Keratinocyte (primary cell): ENCODE measurements at regions not wholly inside any gene's neighbourhood (a gene's known extent, or its start where the extent isn't known, plus 50 kb on each side); places are given as distances from the start of the nearest gene placed in this dataset.

ENCODE experiments used
- DNase-seq: peaks from one replicate; pipeline ENCODE4 v3.0.0-alpha.2; 2011; ENCODE audit warnings: low read depth, missing footprints, low spot score
- FAIRE-seq: peaks from 2 replicates; lab custom pipeline; 2011; peaks lifted over from hg19 to GRCh38; lab: Jason Lieb, UNC
- H2AFZ ChIP-seq: 2 replicates; pipeline ENCODE4 v1.6.0; 2012; ENCODE audit warnings: low read length, control low read depth, inconsistent platforms; ENCODE audit not compliant: control insufficient read depth
- H3K27ac ChIP-seq: 2 replicates; pipeline ENCODE4 v1.5.1; 2011; ENCODE audit warnings: low read length; ENCODE audit not compliant: control insufficient read depth, insufficient read depth
- H3K27me3 ChIP-seq: 3 replicates; pipeline ENCODE4 v1.6.0; 2011; ENCODE audit warnings: low read length; ENCODE audit not compliant: control insufficient read depth, insufficient read depth; ENCODE audit errors: extremely low read depth
- H3K36me3 ChIP-seq, 2 experiments: 2 replicates in 1 of 2; 3 replicates in 1 of 2; pipeline ENCODE4 v1.5.1; 2011; ENCODE audit warnings: low read length in 2 of 2, mild to moderate bottlenecking in 1 of 2; ENCODE audit not compliant: control insufficient read depth in 2 of 2, insufficient read depth in 2 of 2; ENCODE audit errors: extremely low read depth in 1 of 2
- H3K4me1 ChIP-seq: 3 replicates; pipeline ENCODE4 v1.5.1; 2011; ENCODE audit warnings: low read length; ENCODE audit not compliant: control insufficient read depth, insufficient read depth; ENCODE audit errors: extremely low read depth
- H3K4me2 ChIP-seq: 3 replicates; pipeline ENCODE4 v1.6.0; 2011; ENCODE audit warnings: low read depth, low read length; ENCODE audit not compliant: control insufficient read depth, insufficient read depth; ENCODE audit errors: extremely low read depth
- H3K4me3 ChIP-seq, 3 experiments: fragments of 200-600 bp in 1 of 3; sonication (generic) in 1 of 3; 2 replicates in 2 of 3; 3 replicates in 1 of 3; pipeline ENCODE4 v1.5.1; 2011 to 2016; ENCODE audit warnings: low read length in 3 of 3, mild to moderate bottlenecking in 3 of 3, control low read depth in 2 of 3, inconsistent platforms in 1 of 3, low read depth in 1 of 3, mixed read lengths in 1 of 3, mixed run types in 1 of 3, moderate library complexity in 1 of 3; ENCODE audit not compliant: control insufficient read depth in 2 of 3, insufficient read depth in 2 of 3; ENCODE audit errors: extremely low read depth in 1 of 3
- H3K79me2 ChIP-seq: 2 replicates; pipeline ENCODE4 v1.6.0; 2012; ENCODE audit warnings: low read length; ENCODE audit not compliant: control insufficient read depth, insufficient read depth
- H3K9ac ChIP-seq: 3 replicates; pipeline ENCODE4 v1.6.0; 2011; ENCODE audit warnings: low read length; ENCODE audit not compliant: control insufficient read depth, insufficient read depth; ENCODE audit errors: extremely low read depth
- H3K9me1 ChIP-seq: 3 replicates; pipeline ENCODE4 v1.6.0; 2011; ENCODE audit warnings: low read length; ENCODE audit not compliant: control insufficient read depth, insufficient read depth; ENCODE audit errors: extremely low read depth
- H3K9me3 ChIP-seq: 2 replicates; pipeline ENCODE4 v1.5.1; 2012; ENCODE audit warnings: low read depth, low read length; ENCODE audit not compliant: control insufficient read depth
- H4K20me1 ChIP-seq: 3 replicates; pipeline ENCODE4 v1.6.0; 2011; ENCODE audit warnings: low read length; ENCODE audit not compliant: control insufficient read depth, insufficient read depth; ENCODE audit errors: extremely low read depth
- EZH2 ChIP-seq: IDR thresholded peaks from one replicate; pipeline ENCODE4 v1.6.1; 2012; ENCODE audit warnings: inconsistent platforms, mild to moderate bottlenecking, low read length, moderate library complexity
- dilution Hi-C: fragments of 300-500 bp; cut with MboI; formaldehyde crosslinking; loops from one replicate; pipeline ENCODE4 v1.7.0; 2020; ENCODE audit warnings: low sequenced_read_pairs; ENCODE audit not compliant: extremely low pct_ligation_motif_present
- TF ChIP-seq, protein P1 (sequence below), 3 experiments: IDR thresholded peaks in 1 of 3; conservative IDR thresholded peaks in 1 of 3; optimal IDR thresholded peaks in 1 of 3; 2 replicates in 2 of 3; 3 replicates in 1 of 3; pipeline versions ENCODE3 to v1.5.1; 2011; ENCODE audit warnings: low read length in 3 of 3, mild to moderate bottlenecking in 3 of 3, moderate library complexity in 2 of 3, control low read depth in 1 of 3, inconsistent platforms in 1 of 3; ENCODE audit not compliant: insufficient read depth in 2 of 3; ENCODE audit errors: extremely low read depth in 1 of 3

DNA sequence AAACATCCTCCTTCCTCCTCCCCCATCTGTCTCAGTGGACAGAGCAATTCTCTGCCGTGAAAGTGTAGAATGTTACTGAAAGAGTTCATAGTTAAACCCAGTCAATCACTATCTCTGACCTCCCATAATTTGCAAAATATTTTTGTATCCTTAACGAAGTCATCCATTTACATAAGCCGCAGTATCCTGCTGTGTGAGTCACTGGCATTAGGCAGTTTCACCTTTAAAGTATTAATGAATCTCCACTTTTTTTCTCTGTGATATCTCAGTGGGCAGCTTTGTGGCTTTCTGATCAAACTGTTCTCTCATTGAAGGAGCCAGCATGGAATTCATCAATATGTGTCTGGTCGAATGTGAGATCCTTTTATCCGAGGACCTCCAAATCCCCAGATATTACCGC is 678.6 kb upstream of the TENM3 start:
- Histone ChIP-seq H3K36me3 (no peaks in the 10 kb centered on the region), H3K27me3 (no peaks in the 10 kb centered on the region), H3K9me3 (no peaks in the 10 kb centered on the region), H3K79me2 (no peaks in the 10 kb centered on the region), H2AFZ (no peak overlapping the region), H4K20me1 (no peaks in the 10 kb centered on the region), H3K9me1 (no peaks in the 10 kb centered on the region), H3K4me3 (no peak overlapping the region), H3K4me1 (peaks cover 2% of the 10 kb centered on the region), H3K9ac (no peak overlapping the region), H3K4me2 (no peak overlapping the region), H3K27ac (no peak overlapping the region)
- TF ChIP-seq, protein P1, sequence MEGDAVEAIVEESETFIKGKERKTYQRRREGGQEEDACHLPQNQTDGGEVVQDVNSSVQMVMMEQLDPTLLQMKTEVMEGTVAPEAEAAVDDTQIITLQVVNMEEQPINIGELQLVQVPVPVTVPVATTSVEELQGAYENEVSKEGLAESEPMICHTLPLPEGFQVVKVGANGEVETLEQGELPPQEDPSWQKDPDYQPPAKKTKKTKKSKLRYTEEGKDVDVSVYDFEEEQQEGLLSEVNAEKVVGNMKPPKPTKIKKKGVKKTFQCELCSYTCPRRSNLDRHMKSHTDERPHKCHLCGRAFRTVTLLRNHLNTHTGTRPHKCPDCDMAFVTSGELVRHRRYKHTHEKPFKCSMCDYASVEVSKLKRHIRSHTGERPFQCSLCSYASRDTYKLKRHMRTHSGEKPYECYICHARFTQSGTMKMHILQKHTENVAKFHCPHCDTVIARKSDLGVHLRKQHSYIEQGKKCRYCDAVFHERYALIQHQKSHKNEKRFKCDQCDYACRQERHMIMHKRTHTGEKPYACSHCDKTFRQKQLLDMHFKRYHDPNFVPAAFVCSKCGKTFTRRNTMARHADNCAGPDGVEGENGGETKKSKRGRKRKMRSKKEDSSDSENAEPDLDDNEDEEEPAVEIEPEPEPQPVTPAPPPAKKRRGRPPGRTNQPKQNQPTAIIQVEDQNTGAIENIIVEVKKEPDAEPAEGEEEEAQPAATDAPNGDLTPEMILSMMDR (optimal IDR thresholded peaks at IDR 0.05 in 1 of 3, IDR thresholded peaks at IDR 0.05 in 1 of 3, conservative IDR thresholded peaks at IDR 0.05 in 1 of 3; ENCODE audit: extremely low read depth in 1 of 3, insufficient read depth in 2 of 3, low read length in 3 of 3), result no peak
- no peak for TF ChIP-seq EZH2
- DNase-seq (no peak), FAIRE-seq (no peak)
- dilution Hi-C loops, result no loop called here

DNA sequence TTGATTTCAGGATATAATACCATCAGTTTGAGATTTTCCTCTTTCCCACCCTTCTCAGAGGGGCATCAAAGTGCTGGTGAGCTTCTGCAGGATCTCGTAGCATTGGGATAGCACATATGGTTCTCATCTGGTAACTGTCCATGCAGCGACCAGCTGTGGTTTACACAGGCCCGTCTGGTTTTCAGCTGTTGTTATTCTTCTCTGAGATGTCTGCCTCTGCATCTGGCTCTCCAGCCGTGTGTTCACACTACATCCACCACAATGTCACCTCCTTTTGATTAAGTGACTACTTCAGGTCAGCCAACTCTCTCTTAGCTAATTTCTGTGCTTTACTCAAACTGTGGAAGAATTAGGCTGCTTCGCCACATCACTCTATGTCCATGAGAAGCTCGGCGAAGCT is 676.7 kb upstream of the TENM3 start:
- no peak overlapping the region for H3K9ac ChIP-seq
- DNase-seq (no peak), FAIRE-seq (no peak)
- H3K9me3 ChIP-seq, result no peaks in the 10 kb centered on the region
- no peaks in the 10 kb centered on the region for H3K9me1 ChIP-seq
- H3K36me3 ChIP-seq, result no peaks in the 10 kb centered on the region
- no peak overlapping the region for H2AFZ ChIP-seq
- H3K4me1 ChIP-seq, result no peaks in the 10 kb centered on the region
- H3K4me3 ChIP-seq, result no peak overlapping the region
- H3K27me3 ChIP-seq, result no peaks in the 10 kb centered on the region
- H4K20me1 ChIP-seq, result no peaks in the 10 kb centered on the region
- dilution Hi-C loops, result no loop called here
- no peaks in the 10 kb centered on the region for H3K79me2 ChIP-seq
- H3K4me2 ChIP-seq, result no peak overlapping the region
- H3K27ac ChIP-seq, result no peak overlapping the region
- TF ChIP-seq EZH2, result no peak
- TF ChIP-seq, protein P1 (optimal IDR thresholded peaks at IDR 0.05 in 1 of 3, IDR thresholded peaks at IDR 0.05 in 1 of 3, conservative IDR thresholded peaks at IDR 0.05 in 1 of 3; ENCODE audit: extremely low read depth in 1 of 3, insufficient read depth in 2 of 3, low read length in 3 of 3), result no peak
